Breast epithelium (tissue), 4 donors: ENCODE measurements at regions not wholly inside any gene's neighbourhood (a gene's known extent, or its start where the extent isn't known, plus 50 kb on each side); places are given as distances from the start of the nearest gene placed in this dataset.

Experiments used
- DNase-seq, 2 donors: peaks; one replicate each; pipeline ENCODE4 v3.0.0-alpha.2; 2019; ENCODE audit warnings: low spot score in 2 of 2
- H3K27ac ChIP-seq, 2 donors: fragments of 200-600 bp; sonication (generic) in 1 of 2; one replicate each; pipeline ENCODE4 v1.5.1; 2016 to 2019; ENCODE audit warnings: mild to moderate bottlenecking in 1 of 2
- H3K27me3 ChIP-seq, 2 donors: fragments of 200-600 bp; sonication (generic) in 1 of 2; one replicate each; pipeline versions ENCODE4 v1.5.1 to v1.6.0; 2017 to 2019; ENCODE audit warnings: control low read depth in 1 of 2, mild to moderate bottlenecking in 1 of 2
- H3K36me3 ChIP-seq: fragments of 200-600 bp; one replicate; pipeline ENCODE4 v1.5.1; 2019
- H3K4me1 ChIP-seq, 2 donors: fragments of 200-600 bp; sonication (generic); one replicate each; pipeline ENCODE4 v1.5.1; 2016 to 2019; ENCODE audit warnings: control low read depth in 1 of 2
- H3K4me3 ChIP-seq, 3 donors: fragments of 200-600 bp; sonication (generic); 1 replicate in 2 of 3; 2 replicates in 1 of 3; pipeline ENCODE4 v1.5.1; 2016 to 2019; ENCODE audit warnings: mild to moderate bottlenecking in 3 of 3, moderate library complexity in 2 of 3
- H3K9me3 ChIP-seq, 2 donors: fragments of 200-600 bp; sonication (generic) in 1 of 2; one replicate each; pipeline ENCODE4 v1.5.1; 2016 to 2019; ENCODE audit warnings: control low read depth in 1 of 2
- POLR2A ChIP-seq: fragments of 450-650 bp; IDR thresholded peaks from one replicate; pipeline ENCODE4 v1.6.1; 2016; ENCODE audit warnings: antibody characterized with exemption, mild to moderate bottlenecking, moderate library complexity
- POLR2AphosphoS5 ChIP-seq, 3 donors: sonication (generic); formaldehyde crosslinking; IDR thresholded peaks; one replicate each; pipeline ENCODE4 v1.6.1; 2017; ENCODE audit warnings: antibody characterized with exemption in 3 of 3
- intact Hi-C: fragments of 100-400 bp; cut with DNase I; formaldehyde crosslinking; loops from one replicate; pipeline ENCODE4 v1.15.1; 2023; ENCODE audit warnings: low total_unique reads
- TF ChIP-seq, protein P1 (sequence below), 3 donors: fragments of 450-650 bp; IDR thresholded peaks; one replicate each; pipeline ENCODE4 v1.5.1; 2016 to 2017; ENCODE audit warnings: antibody characterized with exemption in 3 of 3, mild to moderate bottlenecking in 3 of 3, moderate library complexity in 3 of 3

- Histone ChIP-seq H3K36me3 (no peaks in the 10 kb centered on the region), H3K4me1 (no peaks in the 10 kb centered on the region), H3K9me3 (no peaks in the 10 kb centered on the region), H3K27me3 (no peaks in the 10 kb centered on the region), H3K4me3 (no peak overlapping the region), H3K27ac (no peak overlapping the region)
- TF ChIP-seq, protein P1, sequence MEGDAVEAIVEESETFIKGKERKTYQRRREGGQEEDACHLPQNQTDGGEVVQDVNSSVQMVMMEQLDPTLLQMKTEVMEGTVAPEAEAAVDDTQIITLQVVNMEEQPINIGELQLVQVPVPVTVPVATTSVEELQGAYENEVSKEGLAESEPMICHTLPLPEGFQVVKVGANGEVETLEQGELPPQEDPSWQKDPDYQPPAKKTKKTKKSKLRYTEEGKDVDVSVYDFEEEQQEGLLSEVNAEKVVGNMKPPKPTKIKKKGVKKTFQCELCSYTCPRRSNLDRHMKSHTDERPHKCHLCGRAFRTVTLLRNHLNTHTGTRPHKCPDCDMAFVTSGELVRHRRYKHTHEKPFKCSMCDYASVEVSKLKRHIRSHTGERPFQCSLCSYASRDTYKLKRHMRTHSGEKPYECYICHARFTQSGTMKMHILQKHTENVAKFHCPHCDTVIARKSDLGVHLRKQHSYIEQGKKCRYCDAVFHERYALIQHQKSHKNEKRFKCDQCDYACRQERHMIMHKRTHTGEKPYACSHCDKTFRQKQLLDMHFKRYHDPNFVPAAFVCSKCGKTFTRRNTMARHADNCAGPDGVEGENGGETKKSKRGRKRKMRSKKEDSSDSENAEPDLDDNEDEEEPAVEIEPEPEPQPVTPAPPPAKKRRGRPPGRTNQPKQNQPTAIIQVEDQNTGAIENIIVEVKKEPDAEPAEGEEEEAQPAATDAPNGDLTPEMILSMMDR (IDR thresholded peaks at IDR 0.05) = no peak
- no peak for TF ChIP-seq POLR2A
- no peak for TF ChIP-seq POLR2AphosphoS5 (IDR thresholded peaks at IDR 0.05)
- intact Hi-C loops = no loop called here
- DNase-seq = no peak
Observed at GRCh38 chr5:124796495-124796894, 50.1 kb upstream of the ZNF608 start.

GRCh38 chr5:124797665-124798087 is 51.2 kb upstream of the ZNF608 start:
- H3K27me3 ChIP-seq = no peaks in the 10 kb centered on the region
- TF ChIP-seq, protein P1 (IDR thresholded peaks at IDR 0.05) = no peak
- TF ChIP-seq POLR2A (no peak), POLR2AphosphoS5 (IDR thresholded peaks at IDR 0.05) (no peak)
- H3K4me3 ChIP-seq = no peak overlapping the region
- intact Hi-C loops = no loop called here
- no peak for DNase-seq
- no peaks in the 10 kb centered on the region for H3K36me3 ChIP-seq
- H3K4me1 ChIP-seq = no peaks in the 10 kb centered on the region
- H3K27ac ChIP-seq = no peak overlapping the region
- H3K9me3 ChIP-seq = no peaks in the 10 kb centered on the region

- Histone ChIP-seq H3K9me3 (no peaks in the 10 kb centered on the region), H3K27ac (no peak overlapping the region), H3K4me3 (no peak overlapping the region), H3K27me3 (no peaks in the 10 kb centered on the region), H3K4me1 (no peaks in the 10 kb centered on the region), H3K36me3 (no peaks in the 10 kb centered on the region)
- DNase-seq = no peak
- intact Hi-C loops = no loop called here
- TF ChIP-seq POLR2AphosphoS5 (IDR thresholded peaks at IDR 0.05) (no peak), POLR2A (no peak)
- TF ChIP-seq, protein P1 (IDR thresholded peaks at IDR 0.05) = no peak
Observed at GRCh38 chr5:124798890-124799289, 52.5 kb upstream of the ZNF608 start.

DNA sequence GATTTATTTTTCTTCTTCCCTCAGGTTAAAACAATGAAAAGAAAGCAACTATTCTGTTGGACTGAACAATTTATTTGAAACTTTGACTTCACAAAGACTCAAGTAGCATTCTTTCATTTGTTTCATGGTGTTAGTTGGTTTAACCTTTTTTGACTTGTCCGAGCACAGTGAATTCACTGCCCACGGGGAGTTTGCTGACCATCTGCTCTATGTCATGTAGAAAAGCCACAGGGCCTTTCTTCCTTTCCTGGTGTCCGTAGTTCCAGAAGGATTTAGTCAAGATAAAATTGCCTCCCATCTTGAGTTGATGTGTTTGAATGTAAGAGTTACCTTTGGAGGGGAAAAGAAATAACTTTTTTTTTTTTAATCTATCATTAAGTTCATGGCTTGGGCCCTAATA is 55.1 kb upstream of the ZNF608 start:
- no peak overlapping the region for H3K4me3 ChIP-seq
- intact Hi-C loops = no loop called here
- no peaks in the 10 kb centered on the region for H3K4me1 ChIP-seq
- no peaks in the 10 kb centered on the region for H3K36me3 ChIP-seq
- DNase-seq = no peak
- no peaks in the 10 kb centered on the region for H3K27me3 ChIP-seq
- H3K27ac ChIP-seq = no peak overlapping the region
- TF ChIP-seq POLR2AphosphoS5 (IDR thresholded peaks at IDR 0.05) (no peak), POLR2A (no peak)
- TF ChIP-seq, protein P1 (IDR thresholded peaks at IDR 0.05) = no peak
- no peaks in the 10 kb centered on the region for H3K9me3 ChIP-seq

GRCh38 chr5:124803617-124804323 is 57.3 kb upstream of the ZNF608 start:
- H3K27me3 ChIP-seq = no peaks in the 10 kb centered on the region
- DNase-seq = no peak
- H3K4me1 ChIP-seq = no peaks in the 10 kb centered on the region
- H3K4me3 ChIP-seq = no peak overlapping the region
- no peaks in the 10 kb centered on the region for H3K9me3 ChIP-seq
- no peaks in the 10 kb centered on the region for H3K36me3 ChIP-seq
- H3K27ac ChIP-seq = no peak overlapping the region
- TF ChIP-seq, protein P1 (IDR thresholded peaks at IDR 0.05) = no peak
- TF ChIP-seq POLR2A (no peak), POLR2AphosphoS5 (IDR thresholded peaks at IDR 0.05) (no peak)
- intact Hi-C loops = no loop called here
